ENCODE measurements at regions not wholly inside any gene's neighbourhood (a gene's known extent, or its start where the extent isn't known, plus 50 kb on each side); places are given as distances from the start of the nearest gene placed in this dataset.

DNA sequence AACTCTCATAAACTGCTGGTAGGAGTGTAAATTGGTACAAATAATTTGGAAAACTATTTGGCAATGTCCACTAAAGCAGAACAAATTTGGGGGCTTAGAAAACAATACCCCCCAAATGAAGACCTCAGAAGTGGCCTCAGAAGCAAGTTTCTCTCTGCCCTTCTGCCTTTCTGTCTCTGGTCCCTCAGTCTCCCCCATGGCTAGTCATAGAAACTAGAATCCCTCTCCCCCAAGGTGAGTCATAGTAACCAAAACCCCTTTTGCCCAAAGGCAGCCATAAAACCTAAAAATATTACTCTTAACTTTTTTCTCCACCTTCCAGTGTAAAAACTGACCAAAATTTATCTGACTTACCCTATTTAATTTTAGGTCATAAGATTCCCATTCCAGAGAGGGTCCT lies 350.7 kb upstream of the LRRC3B start (continued):
- no peak for TF ChIP-seq SIX5 (IDR thresholded peaks at IDR 0.05; ENCODE audit: low read depth, low read length)

DNA sequence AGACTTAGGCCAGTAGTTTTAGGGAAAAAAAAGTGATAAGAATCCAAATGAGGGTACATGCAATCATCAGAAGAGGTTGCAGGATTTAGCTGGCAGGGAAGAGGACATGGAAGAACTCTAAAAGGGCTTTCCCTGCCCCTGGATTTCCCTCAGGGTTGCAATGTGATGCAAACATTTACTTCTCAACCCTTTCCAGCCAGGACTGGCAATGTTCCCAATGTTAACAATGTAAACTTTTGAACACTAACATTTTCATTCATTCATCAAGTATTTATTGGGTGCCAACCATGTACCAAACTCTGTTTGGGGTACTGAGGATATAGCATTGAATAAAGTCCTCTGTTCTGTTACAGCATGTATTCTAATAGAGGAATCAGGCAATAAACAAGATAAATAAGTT lies 349.4 kb upstream of the LRRC3B start:
- Histone ChIP-seq H3K4me3 (ENCODE audit: extremely low read depth in 1 of 4, insufficient read depth in 2 of 4, low read depth in 3 of 4, low read length in 4 of 4) (no peak overlapping the region), H2BK5ac (ENCODE audit: low read depth, low read length) (no peak overlapping the region), H3K79me2 (ENCODE audit: control insufficient read depth in 1 of 2, insufficient read depth in 2 of 2, low read length in 2 of 2) (no peaks in the 10 kb centered on the region), H3K4ac (replicated peaks; ENCODE audit: insufficient read length, low read depth, low read length) (no peak overlapping the region), H3K4me1 (replicated peaks in 1 of 4; ENCODE audit: control insufficient read depth in 3 of 4, insufficient read depth in 4 of 4, low read length in 3 of 4) (peaks cover 0 to 3% (median 2%) of the 10 kb centered on the region in 4 experiments; a peak in 4 of 7 replicates), H4K8ac (ENCODE audit: extremely low read depth, insufficient read depth, low read length) (no peak overlapping the region), H3K9ac (replicated peaks in 1 of 4; ENCODE audit: extremely low read depth in 1 of 4, low read depth in 3 of 4, low read length in 3 of 4) (no peak overlapping the region; a peak in 1 of 7 replicates), H4K91ac (replicated peaks; ENCODE audit: insufficient read length, low read length) (no peak overlapping the region), H4K5ac (ENCODE audit: insufficient read length, low read depth, low read length) (no peak overlapping the region), H2BK15ac (ENCODE audit: low read length) (no peak overlapping the region), H3K56ac (replicated peaks; ENCODE audit: insufficient read length, low read depth, low read length) (no peak overlapping the region), H2BK20ac (ENCODE audit: low read length) (no peak overlapping the region), H3K36me3 (ENCODE audit: control insufficient read depth in 2 of 4, insufficient read depth in 4 of 4, low read length in 3 of 4) (no peaks in the 10 kb centered on the region), H3K23me2 (ENCODE audit: low read depth, low read length) (no peaks in the 10 kb centered on the region), H2BK12ac (ENCODE audit: low read depth, low read length) (no peak overlapping the region), H3K23ac (ENCODE audit: insufficient read length) (no peak overlapping the region), H3K18ac (ENCODE audit: extremely low read depth, low read length) (no peak overlapping the region), H3K27me3 (replicated peaks in 1 of 4; ENCODE audit: control insufficient read depth in 3 of 4, extremely low read depth in 1 of 4, insufficient read depth in 3 of 4, low read length in 3 of 4) (no peaks in the 10 kb centered on the region), H4K20me1 (replicated peaks in 1 of 2; ENCODE audit: control insufficient read depth in 1 of 2, insufficient read depth in 2 of 2, low read length in 2 of 2) (no peaks in the 10 kb centered on the region), H2BK120ac (replicated peaks; ENCODE audit: low read depth, low read length) (no peak overlapping the region), H3K14ac (ENCODE audit: insufficient read length) (no peak overlapping the region), H3K4me2 (ENCODE audit: insufficient read depth in 1 of 2, low read depth in 2 of 2, low read length in 2 of 2) (no peak overlapping the region), H3K9me3 (ENCODE audit: insufficient read depth in 2 of 2, low read depth in 1 of 2, low read length in 1 of 2) (no peaks in the 10 kb centered on the region), H3K79me1 (ENCODE audit: low read depth, low read length) (no peaks in the 10 kb centered on the region), H3K27ac (ENCODE audit: low read depth, low read length) (no peak overlapping the region), H2AFZ (ENCODE audit: low read length) (no peak overlapping the region), H2AK5ac (ENCODE audit: low read depth, low read length) (no peak overlapping the region)
- ChIA-PET POLR2A (ENCODE audit: partially characterized antibody) (no interaction called here), CTCF (ENCODE audit: partially characterized antibody) (no interaction called here)
- FAIRE-seq (no peak), DNase-seq (ENCODE audit: low read depth in 1 of 2, low spot score in 2 of 2) (no peak)
- TF ChIP-seq SUZ12 (IDR thresholded peaks at IDR 0.05; ENCODE audit: low read length) (no peak), POLR2AphosphoS5 (IDR thresholded peaks at IDR 0.05; ENCODE audit: low read depth, low read length) (no peak), RXRA (IDR thresholded peaks at IDR 0.05; ENCODE audit: insufficient read depth, low read depth, low read length) (no peak), BCL11A (IDR thresholded peaks at IDR 0.05; ENCODE audit: low read depth in 2 of 2, low read length in 2 of 2) (no peak), SIRT6 (IDR thresholded peaks at IDR 0.05; ENCODE audit: low read length) (no peak), PHF8 (conservative IDR thresholded peaks at IDR 0.05; ENCODE audit: low read depth, low read length) (no peak), CBX8 (IDR thresholded peaks at IDR 0.05; ENCODE audit: borderline replicate concordance, low read depth, low read length) (no peak), EGR1 (IDR thresholded peaks at IDR 0.05; ENCODE audit: borderline replicate concordance, low read depth, low read length) (no peak), CTBP2 (IDR thresholded peaks at IDR 0.05; ENCODE audit: borderline replicate concordance, insufficient read depth, insufficient read length, low read length) (no peak), ASH2L (IDR thresholded peaks at IDR 0.05; ENCODE audit: low read length) (no peak)
- TF ChIP-seq, protein P1, sequence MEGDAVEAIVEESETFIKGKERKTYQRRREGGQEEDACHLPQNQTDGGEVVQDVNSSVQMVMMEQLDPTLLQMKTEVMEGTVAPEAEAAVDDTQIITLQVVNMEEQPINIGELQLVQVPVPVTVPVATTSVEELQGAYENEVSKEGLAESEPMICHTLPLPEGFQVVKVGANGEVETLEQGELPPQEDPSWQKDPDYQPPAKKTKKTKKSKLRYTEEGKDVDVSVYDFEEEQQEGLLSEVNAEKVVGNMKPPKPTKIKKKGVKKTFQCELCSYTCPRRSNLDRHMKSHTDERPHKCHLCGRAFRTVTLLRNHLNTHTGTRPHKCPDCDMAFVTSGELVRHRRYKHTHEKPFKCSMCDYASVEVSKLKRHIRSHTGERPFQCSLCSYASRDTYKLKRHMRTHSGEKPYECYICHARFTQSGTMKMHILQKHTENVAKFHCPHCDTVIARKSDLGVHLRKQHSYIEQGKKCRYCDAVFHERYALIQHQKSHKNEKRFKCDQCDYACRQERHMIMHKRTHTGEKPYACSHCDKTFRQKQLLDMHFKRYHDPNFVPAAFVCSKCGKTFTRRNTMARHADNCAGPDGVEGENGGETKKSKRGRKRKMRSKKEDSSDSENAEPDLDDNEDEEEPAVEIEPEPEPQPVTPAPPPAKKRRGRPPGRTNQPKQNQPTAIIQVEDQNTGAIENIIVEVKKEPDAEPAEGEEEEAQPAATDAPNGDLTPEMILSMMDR (IDR thresholded peaks at IDR 0.05; ENCODE audit: control extremely low read depth in 1 of 3, insufficient read depth in 1 of 3, low read depth in 1 of 3, low read length in 3 of 3): no peak
